K562 (cell line): ENCODE measurements at regions not wholly inside any gene's neighbourhood (a gene's known extent, or its start where the extent isn't known, plus 50 kb on each side); places are given as distances from the start of the nearest gene placed in this dataset.

Source experiments
- ATAC-seq: fragments of 200-7000 bp; cut with Tn5 transposase; 3 replicates; pipeline ENCODE4 v1.9.1; 2020; ENCODE audit warnings: moderate library complexity
- BruUV-seq: library from RNA; stranded (reverse); fragments of 400-500 nt; replicated peaks from 2 replicates; lab custom pipeline; 2021; lab: Mats Ljungman, UMichigan
- CTCF ChIA-PET: fragments of 300-600 bp; formaldehyde crosslinking; extraction: SDS; loops from one replicate; lab custom pipeline; 2021; ENCODE audit warnings: low intra/inter-chr PET ratio; lab: Yijun Ruan, JAX
- POLR2A ChIA-PET: fragments of 300-600, 350-650 bp; sonication (Branson Sonifier 250); formaldehyde crosslinking; extraction: SDS; loops from one replicate; lab custom pipeline; 2021; ENCODE audit warnings: antibody characterized with exemption, inconsistent platforms; lab: Yijun Ruan, JAX
- DNase-seq, 4 experiments: peaks; one replicate each; pipeline versions ENCODE4 v3.0.0 to v3.0.0-alpha.2; 2011 to 2018; ENCODE audit warnings: low spot score in 3 of 4, mixed read lengths in 3 of 4; ENCODE audit errors: extremely low read depth in 1 of 4
- FAIRE-seq: peaks from 2 replicates; lab custom pipeline; 2011; peaks lifted over from hg19 to GRCh38; lab: Jason Lieb, UNC
- H2AFZ ChIP-seq: 2 replicates; pipeline ENCODE4 v1.6.0; 2011; ENCODE audit warnings: low read depth, low read length, control low read depth, inconsistent platforms
- H3K27ac ChIP-seq: fragments of 200-600 bp; 3 replicates; pipeline ENCODE4 v1.8.0; 2011; ENCODE audit warnings: low read depth, mild to moderate bottlenecking, control low read depth, inconsistent platforms, low read length, moderate library complexity, mixed read lengths; ENCODE audit errors: extremely low read depth
- H3K27me3 ChIP-seq, 2 experiments: fragments of 300-600 bp in 1 of 2; 2 replicates in 1 of 2; 3 replicates in 1 of 2; pipeline versions ENCODE4 v1.6.0 to v1.8.0; 2011; ENCODE audit warnings: inconsistent platforms in 2 of 2, low read length in 2 of 2, mild to moderate bottlenecking in 1 of 2, mixed read lengths in 1 of 2, moderate library complexity in 1 of 2; ENCODE audit not compliant: control insufficient read depth in 2 of 2, insufficient read depth in 2 of 2
- H3K36me3 ChIP-seq: fragments of 300-600 bp; 3 replicates; pipeline ENCODE4 v1.8.0; 2011; ENCODE audit warnings: mild to moderate bottlenecking, low read length, inconsistent platforms; ENCODE audit not compliant: control insufficient read depth, insufficient read depth
- H3K4me1 ChIP-seq, 2 experiments: fragments of 200-600 bp in 1 of 2; replicated peaks in 1 of 2; 2 replicates in 1 of 2; 3 replicates in 1 of 2; pipeline versions ENCODE4 v1.5.1 to v1.8.0; 2011; ENCODE audit warnings: inconsistent platforms in 2 of 2, low read length in 2 of 2, mild to moderate bottlenecking in 1 of 2, mixed read lengths in 1 of 2, moderate library complexity in 1 of 2; ENCODE audit not compliant: control insufficient read depth in 2 of 2, insufficient read depth in 2 of 2
- H3K4me2 ChIP-seq: 2 replicates; pipeline ENCODE4 v1.6.1; 2011; ENCODE audit warnings: low read length, control low read depth, inconsistent platforms, mixed read lengths; ENCODE audit not compliant: insufficient read depth
- H3K4me3 ChIP-seq: fragments of 200-600 bp; sonication (generic), shearing (Covaris generic); 2 replicates; pipeline ENCODE4 v1.5.1; 2016; ENCODE audit warnings: control low read depth, inconsistent platforms
- H3K79me2 ChIP-seq: fragments of 200-600 bp; 3 replicates; pipeline ENCODE4 v1.8.0; 2011; ENCODE audit warnings: low read length, inconsistent platforms; ENCODE audit not compliant: control insufficient read depth, insufficient read depth
- H3K9ac ChIP-seq, 2 experiments: 2 replicates each; pipeline versions ENCODE4 v1.6.0 to v1.6.1; 2011; ENCODE audit warnings: low read depth in 2 of 2, low read length in 2 of 2, control low read depth in 1 of 2, inconsistent platforms in 1 of 2, mild to moderate bottlenecking in 1 of 2, mixed read lengths in 1 of 2; ENCODE audit not compliant: insufficient read depth in 1 of 2
- H3K9me1 ChIP-seq: one replicate; pipeline ENCODE4 v1.6.0; 2011; ENCODE audit warnings: inconsistent platforms, mild to moderate bottlenecking, low read length, moderate library complexity; ENCODE audit not compliant: control insufficient read depth, insufficient read depth
- H3K9me3 ChIP-seq: replicated peaks from 2 replicates; pipeline ENCODE4 v1.5.1; 2011; ENCODE audit warnings: low read depth, low read length, inconsistent platforms; ENCODE audit not compliant: control insufficient read depth, insufficient read depth
- H4K20me1 ChIP-seq: replicated peaks from 2 replicates; pipeline ENCODE4 v1.6.1; 2011; ENCODE audit warnings: low read length, inconsistent platforms, mixed read lengths; ENCODE audit not compliant: control insufficient read depth, insufficient read depth
- CCNT2 ChIP-seq: IDR thresholded peaks from 2 replicates; pipeline ENCODE4 v1.6.1; 2011; ENCODE audit warnings: borderline replicate concordance, low read depth, mild to moderate bottlenecking, moderate library complexity, mixed read lengths, low read length; ENCODE audit not compliant: insufficient read length; ENCODE audit errors: extremely low read depth
- CHCHD3 ChIP-seq: fragments of 250-450 bp; sonication (Bioruptor Pico); IDR thresholded peaks from 2 replicates; pipeline ENCODE4 v2.1.2; 2022; ENCODE audit warnings: mild to moderate bottlenecking
- ELF2 ChIP-seq: fragments of 250-450 bp; sonication (Bioruptor Pico); IDR thresholded peaks from 2 replicates; pipeline ENCODE4 v1.5.0; 2021; ENCODE audit warnings: mild to moderate bottlenecking
- EP300 ChIP-seq: IDR thresholded peaks from 2 replicates; pipeline ENCODE4 v1.6.1; 2012; ENCODE audit warnings: low read length, improper control_type of control experiment
- NFXL1 ChIP-seq: fragments of 450-650 bp; formaldehyde crosslinking; IDR thresholded peaks from 2 replicates; pipeline ENCODE4 v1.4.0; 2021; ENCODE audit warnings: mild to moderate bottlenecking
- RBBP5 ChIP-seq: fragments of 200-600 bp; sonication (generic); IDR thresholded peaks from 2 replicates; pipeline ENCODE4 v1.6.1; 2012; ENCODE audit warnings: borderline replicate concordance, mild to moderate bottlenecking, low read length, control low read depth, inconsistent platforms; ENCODE audit not compliant: insufficient read depth, poor library complexity, severe bottlenecking
- SLC30A9 ChIP-seq: fragments of 250-450 bp; sonication (Bioruptor Pico); IDR thresholded peaks from 2 replicates; pipeline ENCODE4 v1.8.0; 2022; ENCODE audit warnings: mild to moderate bottlenecking, moderate library complexity
- SNRNP70 ChIP-seq: fragments of 200-400 bp; formaldehyde crosslinking; optimal IDR thresholded peaks from 2 replicates; pipeline ENCODE3; 2017; ENCODE audit warnings: low read depth, low read length
- TFE3 ChIP-seq: fragments of 450-650 bp; formaldehyde crosslinking; IDR thresholded peaks from 2 replicates; pipeline ENCODE4 v1.4.0; 2020; ENCODE audit warnings: mild to moderate bottlenecking, mixed read lengths
- ZNF24 ChIP-seq: fragments of 450-650 bp; IDR thresholded peaks from 2 replicates; pipeline ENCODE4 v1.6.1; 2016
- ZNF695 ChIP-seq: fragments of 450-650 bp; formaldehyde crosslinking; IDR thresholded peaks from 2 replicates; pipeline ENCODE4 v1.4.0; 2020; ENCODE audit warnings: mild to moderate bottlenecking, moderate library complexity
- ZNF699 ChIP-seq: fragments of 250-450 bp; sonication (Bioruptor Pico); IDR thresholded peaks from 2 replicates; pipeline ENCODE4 v1.8.0; 2021; ENCODE audit warnings: mild to moderate bottlenecking, moderate library complexity; ENCODE audit not compliant: insufficient replicate concordance
- WGBS: fragments of 100-300 bp; shearing (Covaris generic); methylation state at CpG from one replicate; pipeline ENCODE4 v1.1.6; 2016; ENCODE audit warnings: low coverage, mixed read lengths; ENCODE audit not compliant: insufficient coverage; ENCODE audit errors: missing lambda C conversion rate; 5-methylcytosine and 5-hydroxymethylcytosine counted together
- in situ Hi-C: fragments of 300-500 bp; cut with MboI; formaldehyde crosslinking; loops from 4 replicates; pipeline ENCODE4 v1.15.0; 2018; ENCODE audit warnings: inconsistent platforms, mixed read lengths
- intact Hi-C: fragments of 100-400 bp; cut with micrococcal nuclease; formaldehyde crosslinking; loops from 2 replicates; pipeline ENCODE4 v1.14.2; 2022
- TF ChIP-seq, protein P1 (sequence below): sonication (generic); formaldehyde crosslinking; IDR thresholded peaks from 2 replicates; pipeline ENCODE4 v1.8.0; 2023; ENCODE audit warnings: missing genetic modification reagents, mild to moderate bottlenecking, borderline replicate concordance
- TF ChIP-seq, protein P2 (sequence below): fragments of 150-350 bp; conservative IDR thresholded peaks from 2 replicates; pipeline ENCODE4 v1.6.1; 2014; ENCODE audit warnings: low read length

GRCh38 chr12:42807766-42808165 lies 218.2 kb upstream of the PRICKLE1 start:
- WGBS = 10% methylated on average over 3 of the region's 3 CpGs
- Histone ChIP-seq H3K27ac (no peak overlapping the region), H3K27me3 (no peaks in the 10 kb centered on the region), H4K20me1 (no peaks in the 10 kb centered on the region), H3K9me3 (no peaks in the 10 kb centered on the region), H3K36me3 (no peaks in the 10 kb centered on the region), H3K9ac (no peak overlapping the region), H3K4me3 (no peak overlapping the region), H3K4me1 (no peaks in the 10 kb centered on the region), H2AFZ (no peak overlapping the region), H3K9me1 (no peaks in the 10 kb centered on the region), H3K79me2 (no peaks in the 10 kb centered on the region), H3K4me2 (no peak overlapping the region)
- in situ Hi-C loops = no loop called here
- no TSS peak for BruUV-seq
- ChIA-PET POLR2A (no interaction called here), CTCF (no interaction called here)
- FAIRE-seq (no peak), ATAC-seq (no peak), DNase-seq (no peak)
- intact Hi-C loops = no loop called here
- TF ChIP-seq EP300 (no peak), SLC30A9 (no peak), ZNF695 (CRISPR knock-in tag) (no peak), TFE3 (CRISPR knock-in tag) (no peak), CCNT2 (no peak), SNRNP70 (no peak), RBBP5 (no peak), CHCHD3 (CRISPR knock-in tag) (no peak), ELF2 (CRISPR knock-in tag) (no peak), NFXL1 (no peak), ZNF699 (CRISPR knock-in tag) (no peak), ZNF24 (no peak)
- TF ChIP-seq, protein P1, sequence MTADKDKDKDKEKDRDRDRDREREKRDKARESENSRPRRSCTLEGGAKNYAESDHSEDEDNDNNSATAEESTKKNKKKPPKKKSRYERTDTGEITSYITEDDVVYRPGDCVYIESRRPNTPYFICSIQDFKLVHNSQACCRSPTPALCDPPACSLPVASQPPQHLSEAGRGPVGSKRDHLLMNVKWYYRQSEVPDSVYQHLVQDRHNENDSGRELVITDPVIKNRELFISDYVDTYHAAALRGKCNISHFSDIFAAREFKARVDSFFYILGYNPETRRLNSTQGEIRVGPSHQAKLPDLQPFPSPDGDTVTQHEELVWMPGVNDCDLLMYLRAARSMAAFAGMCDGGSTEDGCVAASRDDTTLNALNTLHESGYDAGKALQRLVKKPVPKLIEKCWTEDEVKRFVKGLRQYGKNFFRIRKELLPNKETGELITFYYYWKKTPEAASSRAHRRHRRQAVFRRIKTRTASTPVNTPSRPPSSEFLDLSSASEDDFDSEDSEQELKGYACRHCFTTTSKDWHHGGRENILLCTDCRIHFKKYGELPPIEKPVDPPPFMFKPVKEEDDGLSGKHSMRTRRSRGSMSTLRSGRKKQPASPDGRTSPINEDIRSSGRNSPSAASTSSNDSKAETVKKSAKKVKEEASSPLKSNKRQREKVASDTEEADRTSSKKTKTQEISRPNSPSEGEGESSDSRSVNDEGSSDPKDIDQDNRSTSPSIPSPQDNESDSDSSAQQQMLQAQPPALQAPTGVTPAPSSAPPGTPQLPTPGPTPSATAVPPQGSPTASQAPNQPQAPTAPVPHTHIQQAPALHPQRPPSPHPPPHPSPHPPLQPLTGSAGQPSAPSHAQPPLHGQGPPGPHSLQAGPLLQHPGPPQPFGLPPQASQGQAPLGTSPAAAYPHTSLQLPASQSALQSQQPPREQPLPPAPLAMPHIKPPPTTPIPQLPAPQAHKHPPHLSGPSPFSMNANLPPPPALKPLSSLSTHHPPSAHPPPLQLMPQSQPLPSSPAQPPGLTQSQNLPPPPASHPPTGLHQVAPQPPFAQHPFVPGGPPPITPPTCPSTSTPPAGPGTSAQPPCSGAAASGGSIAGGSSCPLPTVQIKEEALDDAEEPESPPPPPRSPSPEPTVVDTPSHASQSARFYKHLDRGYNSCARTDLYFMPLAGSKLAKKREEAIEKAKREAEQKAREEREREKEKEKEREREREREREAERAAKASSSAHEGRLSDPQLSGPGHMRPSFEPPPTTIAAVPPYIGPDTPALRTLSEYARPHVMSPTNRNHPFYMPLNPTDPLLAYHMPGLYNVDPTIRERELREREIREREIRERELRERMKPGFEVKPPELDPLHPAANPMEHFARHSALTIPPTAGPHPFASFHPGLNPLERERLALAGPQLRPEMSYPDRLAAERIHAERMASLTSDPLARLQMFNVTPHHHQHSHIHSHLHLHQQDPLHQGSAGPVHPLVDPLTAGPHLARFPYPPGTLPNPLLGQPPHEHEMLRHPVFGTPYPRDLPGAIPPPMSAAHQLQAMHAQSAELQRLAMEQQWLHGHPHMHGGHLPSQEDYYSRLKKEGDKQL (CRISPR knock-in tag) = no peak
- TF ChIP-seq, protein P2, sequence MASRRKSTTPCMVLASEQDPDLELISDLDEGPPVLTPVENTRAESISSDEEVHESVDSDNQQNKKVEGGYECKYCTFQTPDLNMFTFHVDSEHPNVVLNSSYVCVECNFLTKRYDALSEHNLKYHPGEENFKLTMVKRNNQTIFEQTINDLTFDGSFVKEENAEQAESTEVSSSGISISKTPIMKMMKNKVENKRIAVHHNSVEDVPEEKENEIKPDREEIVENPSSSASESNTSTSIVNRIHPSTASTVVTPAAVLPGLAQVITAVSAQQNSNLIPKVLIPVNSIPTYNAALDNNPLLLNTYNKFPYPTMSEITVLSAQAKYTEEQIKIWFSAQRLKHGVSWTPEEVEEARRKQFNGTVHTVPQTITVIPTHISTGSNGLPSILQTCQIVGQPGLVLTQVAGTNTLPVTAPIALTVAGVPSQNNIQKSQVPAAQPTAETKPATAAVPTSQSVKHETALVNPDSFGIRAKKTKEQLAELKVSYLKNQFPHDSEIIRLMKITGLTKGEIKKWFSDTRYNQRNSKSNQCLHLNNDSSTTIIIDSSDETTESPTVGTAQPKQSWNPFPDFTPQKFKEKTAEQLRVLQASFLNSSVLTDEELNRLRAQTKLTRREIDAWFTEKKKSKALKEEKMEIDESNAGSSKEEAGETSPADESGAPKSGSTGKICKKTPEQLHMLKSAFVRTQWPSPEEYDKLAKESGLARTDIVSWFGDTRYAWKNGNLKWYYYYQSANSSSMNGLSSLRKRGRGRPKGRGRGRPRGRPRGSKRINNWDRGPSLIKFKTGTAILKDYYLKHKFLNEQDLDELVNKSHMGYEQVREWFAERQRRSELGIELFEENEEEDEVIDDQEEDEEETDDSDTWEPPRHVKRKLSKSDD = no peak
